ENCODE measurements at regions not wholly inside any gene's neighbourhood (a gene's known extent, or its start where the extent isn't known, plus 50 kb on each side); places are given as distances from the start of the nearest gene placed in this dataset.

DNA sequence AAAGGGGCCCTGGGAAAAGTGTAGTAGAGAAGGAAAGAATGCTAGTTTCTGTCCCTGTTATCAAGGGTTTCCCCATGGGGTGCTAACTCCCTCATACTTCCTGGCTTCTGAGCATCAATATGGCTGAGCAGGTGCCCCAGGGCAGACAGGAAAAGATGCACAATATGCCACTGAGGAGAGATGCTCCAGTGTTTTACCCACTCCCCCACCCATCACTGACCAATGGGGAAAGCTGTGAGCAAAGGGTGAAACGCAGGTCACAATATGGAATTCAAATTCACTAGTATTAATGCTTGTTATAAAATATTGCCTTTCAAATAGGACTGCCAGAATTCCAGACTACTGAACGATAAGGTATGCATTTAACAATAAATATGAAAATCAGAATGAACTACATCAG lies 187.5 kb upstream of the CTNNB1 start:
- no peak overlapping the region for H3K4me3 ChIP-seq (ENCODE audit: insufficient read depth, low read length)
- DNase-seq (ENCODE audit: insufficient read length, low spot score, missing footprints) = no peak
- H3K27me3 ChIP-seq (ENCODE audit: insufficient read depth, low read length) = no peaks in the 10 kb centered on the region
- no peaks in the 10 kb centered on the region for H3K9me3 ChIP-seq (ENCODE audit: low read depth, low read length)
- no peaks in the 10 kb centered on the region for H3K4me1 ChIP-seq (ENCODE audit: insufficient read depth, low read length)
- TF ChIP-seq, protein P1, sequence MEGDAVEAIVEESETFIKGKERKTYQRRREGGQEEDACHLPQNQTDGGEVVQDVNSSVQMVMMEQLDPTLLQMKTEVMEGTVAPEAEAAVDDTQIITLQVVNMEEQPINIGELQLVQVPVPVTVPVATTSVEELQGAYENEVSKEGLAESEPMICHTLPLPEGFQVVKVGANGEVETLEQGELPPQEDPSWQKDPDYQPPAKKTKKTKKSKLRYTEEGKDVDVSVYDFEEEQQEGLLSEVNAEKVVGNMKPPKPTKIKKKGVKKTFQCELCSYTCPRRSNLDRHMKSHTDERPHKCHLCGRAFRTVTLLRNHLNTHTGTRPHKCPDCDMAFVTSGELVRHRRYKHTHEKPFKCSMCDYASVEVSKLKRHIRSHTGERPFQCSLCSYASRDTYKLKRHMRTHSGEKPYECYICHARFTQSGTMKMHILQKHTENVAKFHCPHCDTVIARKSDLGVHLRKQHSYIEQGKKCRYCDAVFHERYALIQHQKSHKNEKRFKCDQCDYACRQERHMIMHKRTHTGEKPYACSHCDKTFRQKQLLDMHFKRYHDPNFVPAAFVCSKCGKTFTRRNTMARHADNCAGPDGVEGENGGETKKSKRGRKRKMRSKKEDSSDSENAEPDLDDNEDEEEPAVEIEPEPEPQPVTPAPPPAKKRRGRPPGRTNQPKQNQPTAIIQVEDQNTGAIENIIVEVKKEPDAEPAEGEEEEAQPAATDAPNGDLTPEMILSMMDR (IDR thresholded peaks at IDR 0.05; ENCODE audit: extremely low read depth, low read depth, low read length) = no peak
- H3K27ac ChIP-seq (ENCODE audit: low read depth, low read length) = no peak overlapping the region
- no peaks in the 10 kb centered on the region for H3K36me3 ChIP-seq (ENCODE audit: insufficient read depth, low read length)
- no peaks in the 10 kb centered on the region for H4K20me1 ChIP-seq (ENCODE audit: insufficient read depth, low read length)
- H3K79me2 ChIP-seq (ENCODE audit: insufficient read depth, low read length) = no peaks in the 10 kb centered on the region
- H2AFZ ChIP-seq (ENCODE audit: low read length) = no peak overlapping the region
- no peak overlapping the region for H3K4me2 ChIP-seq (ENCODE audit: insufficient read depth, low read length)

- Histone ChIP-seq H3K27ac (ENCODE audit: low read depth, low read length) (no peak overlapping the region), H2AFZ (ENCODE audit: low read length) (no peak overlapping the region), H3K4me3 (ENCODE audit: insufficient read depth, low read length) (no peak overlapping the region), H3K4me2 (ENCODE audit: insufficient read depth, low read length) (no peak overlapping the region), H3K4me1 (ENCODE audit: insufficient read depth, low read length) (no peaks in the 10 kb centered on the region), H4K20me1 (ENCODE audit: insufficient read depth, low read length) (no peaks in the 10 kb centered on the region), H3K79me2 (ENCODE audit: insufficient read depth, low read length) (no peaks in the 10 kb centered on the region), H3K36me3 (ENCODE audit: insufficient read depth, low read length) (no peaks in the 10 kb centered on the region), H3K27me3 (ENCODE audit: insufficient read depth, low read length) (no peaks in the 10 kb centered on the region), H3K9me3 (ENCODE audit: low read depth, low read length) (no peaks in the 10 kb centered on the region)
- DNase-seq (ENCODE audit: insufficient read length, low spot score, missing footprints) = no peak
- TF ChIP-seq, protein P1 (IDR thresholded peaks at IDR 0.05; ENCODE audit: extremely low read depth, low read depth, low read length) = no peak
Measured at GRCh38 chr3:41018855-41019254, 180.4 kb upstream of the CTNNB1 start.

GRCh38 chr3:41024031-41024836 lies 175.1 kb upstream of the CTNNB1 start:
- Histone ChIP-seq H3K4me2 (ENCODE audit: insufficient read depth, low read length) (no peak overlapping the region), H4K20me1 (ENCODE audit: insufficient read depth, low read length) (no peaks in the 10 kb centered on the region), H3K79me2 (ENCODE audit: insufficient read depth, low read length) (no peaks in the 10 kb centered on the region), H3K4me1 (ENCODE audit: insufficient read depth, low read length) (peaks cover 3% of the 10 kb centered on the region), H3K36me3 (ENCODE audit: insufficient read depth, low read length) (no peaks in the 10 kb centered on the region), H2AFZ (ENCODE audit: low read length) (no peak overlapping the region), H3K9me3 (ENCODE audit: low read depth, low read length) (no peaks in the 10 kb centered on the region), H3K27ac (ENCODE audit: low read depth, low read length) (no peak overlapping the region), H3K27me3 (ENCODE audit: insufficient read depth, low read length) (no peaks in the 10 kb centered on the region), H3K4me3 (ENCODE audit: insufficient read depth, low read length) (no peak overlapping the region)
- DNase-seq (ENCODE audit: insufficient read length, low spot score, missing footprints) = no peak
- TF ChIP-seq, protein P1 (IDR thresholded peaks at IDR 0.05; ENCODE audit: extremely low read depth, low read depth, low read length) = no peak

GRCh38 chr3:41026394-41027177 lies 172.7 kb upstream of the CTNNB1 start:
- Histone ChIP-seq H2AFZ (ENCODE audit: low read length) (peak overlapping the region; percentile 40), H3K4me2 (ENCODE audit: insufficient read depth, low read length) (no peak overlapping the region)

More at GRCh38 chr3:41026394-41027177, 172.7 kb upstream of the CTNNB1 start:
- Histone ChIP-seq H3K79me2 (ENCODE audit: insufficient read depth, low read length) (no peaks in the 10 kb centered on the region), H3K4me1 (ENCODE audit: insufficient read depth, low read length) (peaks cover 3% of the 10 kb centered on the region), H3K27me3 (ENCODE audit: insufficient read depth, low read length) (no peaks in the 10 kb centered on the region), H3K9me3 (ENCODE audit: low read depth, low read length) (no peaks in the 10 kb centered on the region), H3K36me3 (ENCODE audit: insufficient read depth, low read length) (no peaks in the 10 kb centered on the region), H3K27ac (ENCODE audit: low read depth, low read length) (peak overlapping the region; percentile 37), H4K20me1 (ENCODE audit: insufficient read depth, low read length) (no peaks in the 10 kb centered on the region), H3K4me3 (ENCODE audit: insufficient read depth, low read length) (no peak overlapping the region)
- TF ChIP-seq, protein P1 (IDR thresholded peaks at IDR 0.05; ENCODE audit: extremely low read depth, low read depth, low read length) = no peak
- peak; percentile 46 for DNase-seq (ENCODE audit: insufficient read length, low spot score, missing footprints)
